Hepatocyte (in vitro differentiated cells): ENCODE measurements at regions not wholly inside any gene's neighbourhood (a gene's known extent, or its start where the extent isn't known, plus 50 kb on each side); places are given as distances from the start of the nearest gene placed in this dataset.

ENCODE experiments used
- EZH2 ChIP-seq: fragments of 200-600 bp; sonication (generic); IDR thresholded peaks from 2 replicates; pipeline ENCODE4 v1.6.1; 2016; ENCODE audit warnings: antibody characterized with exemption, mild to moderate bottlenecking, borderline replicate concordance
- TF ChIP-seq, protein P1 (sequence below): fragments of 200-600 bp; sonication (generic); IDR thresholded peaks from 2 replicates; pipeline ENCODE4 v1.5.1; 2016; ENCODE audit warnings: antibody characterized with exemption, mild to moderate bottlenecking; ENCODE audit not compliant: poor library complexity

GRCh38 chr10:78408671-78409472, 375.2 kb downstream of the RPS24 start:
- TF ChIP-seq, protein P1, sequence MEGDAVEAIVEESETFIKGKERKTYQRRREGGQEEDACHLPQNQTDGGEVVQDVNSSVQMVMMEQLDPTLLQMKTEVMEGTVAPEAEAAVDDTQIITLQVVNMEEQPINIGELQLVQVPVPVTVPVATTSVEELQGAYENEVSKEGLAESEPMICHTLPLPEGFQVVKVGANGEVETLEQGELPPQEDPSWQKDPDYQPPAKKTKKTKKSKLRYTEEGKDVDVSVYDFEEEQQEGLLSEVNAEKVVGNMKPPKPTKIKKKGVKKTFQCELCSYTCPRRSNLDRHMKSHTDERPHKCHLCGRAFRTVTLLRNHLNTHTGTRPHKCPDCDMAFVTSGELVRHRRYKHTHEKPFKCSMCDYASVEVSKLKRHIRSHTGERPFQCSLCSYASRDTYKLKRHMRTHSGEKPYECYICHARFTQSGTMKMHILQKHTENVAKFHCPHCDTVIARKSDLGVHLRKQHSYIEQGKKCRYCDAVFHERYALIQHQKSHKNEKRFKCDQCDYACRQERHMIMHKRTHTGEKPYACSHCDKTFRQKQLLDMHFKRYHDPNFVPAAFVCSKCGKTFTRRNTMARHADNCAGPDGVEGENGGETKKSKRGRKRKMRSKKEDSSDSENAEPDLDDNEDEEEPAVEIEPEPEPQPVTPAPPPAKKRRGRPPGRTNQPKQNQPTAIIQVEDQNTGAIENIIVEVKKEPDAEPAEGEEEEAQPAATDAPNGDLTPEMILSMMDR, result no peak
- no peak for TF ChIP-seq EZH2
